ENCODE measurements at regions not wholly inside any gene's neighbourhood (a gene's known extent, or its start where the extent isn't known, plus 50 kb on each side); places are given as distances from the start of the nearest gene placed in this dataset.

- peak; percentile 77 for ATAC-seq
- peaks cover 75% of the 10 kb centered on the region for H3K27me3 Mint-ChIP-seq
- no peaks in the 10 kb centered on the region for H3K9me3 Mint-ChIP-seq
- H3K36me3 Mint-ChIP-seq, result no peaks in the 10 kb centered on the region
- peak overlapping the region; percentile 66 for H3K27ac Mint-ChIP-seq
- H3K4me3 Mint-ChIP-seq, result peak overlapping the region; percentile 40
- H3K4me1 Mint-ChIP-seq, result peaks cover 19% of the 10 kb centered on the region
Measured at GRCh38 chr22:44550711-44551491, 52.9 kb upstream of the RTL6 start.

GRCh38 chr22:44549701-44550100, 51.7 kb upstream of the RTL6 start:
- ATAC-seq, result no peak
- H3K27me3 Mint-ChIP-seq, result peaks cover 75% of the 10 kb centered on the region
- H3K27ac Mint-ChIP-seq, result no peak overlapping the region
- no peaks in the 10 kb centered on the region for H3K9me3 Mint-ChIP-seq
- H3K4me1 Mint-ChIP-seq, result peaks cover 13% of the 10 kb centered on the region
- H3K36me3 Mint-ChIP-seq, result no peaks in the 10 kb centered on the region
- no peak overlapping the region for H3K4me3 Mint-ChIP-seq

- Mint-ChIP-seq H3K36me3 (no peaks in the 10 kb centered on the region), H3K4me1 (peaks cover 13% of the 10 kb centered on the region), H3K4me3 (no peak overlapping the region), H3K9me3 (no peaks in the 10 kb centered on the region), H3K27ac (no peak overlapping the region), H3K27me3 (peaks cover 75% of the 10 kb centered on the region)
- ATAC-seq, result no peak
Measured at GRCh38 chr22:44548981-44549380, 50.9 kb upstream of the RTL6 start.

Data from stimulated activated memory B cell treated with anti-CD40 and anti-IgM and Interleukin-4, amounts not matched to agents 10 μg/mL and 1 μg/mL and 100 μg/mL, for 72 hours (primary cell).